ENCODE measurements at regions not wholly inside any gene's neighbourhood (a gene's known extent, or its start where the extent isn't known, plus 50 kb on each side); places are given as distances from the start of the nearest gene placed in this dataset.
A peak's percentile ranks its signal among the peaks of the same experiment; 100 is the strongest.

GRCh38 chr18:57921708-57922107 lies 118.6 kb upstream of the ATP8B1 start:
- 91% methylated on average over 4 of the region's 4 CpGs for WGBS
- H3K27ac ChIP-seq (ENCODE audit: low read depth): no peak overlapping the region
- no peaks in the 10 kb centered on the region for H3K36me3 ChIP-seq (ENCODE audit: insufficient read depth)
- no peak overlapping the region for H3K4me3 ChIP-seq (ENCODE audit: low read depth, low read length)
- peaks cover under 1% of the 10 kb centered on the region for H3K4me1 ChIP-seq (ENCODE audit: insufficient read depth)
- no peak for DNase-seq (ENCODE audit: extremely low spot score)

DNA sequence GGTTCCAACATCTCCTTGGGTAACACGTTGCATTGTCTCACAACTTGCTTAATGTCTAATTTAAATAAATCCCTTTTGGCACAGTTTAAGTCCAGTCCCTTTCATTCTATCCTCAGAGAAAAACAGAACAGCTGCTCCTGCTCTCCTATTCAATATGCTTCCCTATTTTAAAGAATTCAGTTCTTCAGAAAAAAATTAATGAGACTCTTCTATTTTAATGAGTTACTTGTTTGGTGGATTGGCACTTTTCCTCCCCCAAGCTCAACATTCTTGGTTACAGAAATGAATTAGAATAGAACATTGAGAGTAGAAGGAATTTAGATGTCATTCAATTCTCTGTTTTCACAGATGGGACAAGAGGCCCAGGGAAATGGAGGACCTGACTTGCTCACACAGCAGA lies 116.9 kb upstream of the ATP8B1 start:
- WGBS: 70% methylated on average over 1 of the region's 1 CpG
- H3K4me3 ChIP-seq (ENCODE audit: low read depth, low read length): no peak overlapping the region
- peaks cover 1% of the 10 kb centered on the region for H3K4me1 ChIP-seq (ENCODE audit: insufficient read depth)
- no peak overlapping the region for H3K27ac ChIP-seq (ENCODE audit: low read depth)
- H3K36me3 ChIP-seq (ENCODE audit: insufficient read depth): no peaks in the 10 kb centered on the region
- no peak for DNase-seq (ENCODE audit: extremely low spot score)

- H3K4me1 ChIP-seq (ENCODE audit: insufficient read depth): peaks cover 1% of the 10 kb centered on the region
- no peak for DNase-seq (ENCODE audit: extremely low spot score)
- WGBS: 89% methylated on average over 3 of the region's 3 CpGs
- no peak overlapping the region for H3K4me3 ChIP-seq (ENCODE audit: low read depth, low read length)
- no peaks in the 10 kb centered on the region for H3K36me3 ChIP-seq (ENCODE audit: insufficient read depth)
- H3K27ac ChIP-seq (ENCODE audit: low read depth): no peak overlapping the region
Measured at GRCh38 chr18:57918601-57919000, 115.5 kb upstream of the ATP8B1 start.

- no peak overlapping the region for H3K27ac ChIP-seq (ENCODE audit: low read depth)
- H3K36me3 ChIP-seq (ENCODE audit: insufficient read depth): no peaks in the 10 kb centered on the region
- H3K4me3 ChIP-seq (ENCODE audit: low read depth, low read length): no peak overlapping the region
- DNase-seq (ENCODE audit: extremely low spot score): no peak
- WGBS: 83% methylated on average over 3 of the region's 3 CpGs
- peaks cover 1% of the 10 kb centered on the region for H3K4me1 ChIP-seq (ENCODE audit: insufficient read depth)
Measured at GRCh38 chr18:57916684-57917083, 113.6 kb upstream of the ATP8B1 start.

DNA sequence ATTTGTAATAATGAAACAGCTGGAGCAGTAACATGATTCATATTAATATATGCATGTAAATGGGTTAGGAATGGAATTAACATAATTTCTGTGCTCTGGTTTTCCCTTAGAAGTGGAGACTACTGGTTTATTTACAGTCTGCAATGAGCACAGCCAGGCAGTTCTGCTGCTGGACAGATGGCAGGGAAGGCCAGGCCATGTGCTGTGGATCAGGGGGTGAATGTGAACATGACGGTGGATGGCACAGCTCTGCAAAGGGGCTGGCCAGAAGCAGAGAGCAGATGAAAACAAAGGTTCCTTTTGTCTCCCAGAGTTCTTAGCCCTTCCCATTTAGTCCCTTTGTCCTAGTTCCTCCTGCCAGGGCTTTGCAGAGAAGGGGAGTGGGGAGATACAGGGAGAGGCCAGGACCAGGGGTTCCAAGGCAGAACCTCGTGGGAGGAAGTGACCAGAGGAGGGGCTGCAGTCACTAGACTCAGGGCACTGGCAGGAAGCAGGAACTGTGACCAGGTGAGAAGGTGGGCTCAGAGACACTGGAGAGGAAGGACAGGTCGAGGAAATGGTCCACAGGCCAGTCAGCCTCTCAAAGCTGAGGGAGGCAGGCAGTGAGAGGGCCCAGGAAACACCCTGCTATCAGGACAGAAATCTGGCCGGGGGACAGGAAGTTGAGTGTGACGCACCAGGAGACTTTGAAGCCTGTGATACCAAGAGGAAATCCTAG lies 112.9 kb upstream of the ATP8B1 start:
- H3K27ac ChIP-seq (ENCODE audit: low read depth): peak overlapping the region; percentile 11
- DNase-seq (ENCODE audit: extremely low spot score): no peak
- WGBS: 40% methylated on average over 5 of the region's 5 CpGs
- no peak overlapping the region for H3K4me3 ChIP-seq (ENCODE audit: low read depth, low read length)
- H3K4me1 ChIP-seq (ENCODE audit: insufficient read depth): peaks cover 1% of the 10 kb centered on the region
- H3K36me3 ChIP-seq (ENCODE audit: insufficient read depth): no peaks in the 10 kb centered on the region

GRCh38 chr18:57915248-57915647 lies 112.1 kb upstream of the ATP8B1 start:
- Histone ChIP-seq H3K4me3 (ENCODE audit: low read depth, low read length) (no peak overlapping the region), H3K4me1 (ENCODE audit: insufficient read depth) (peaks cover 1% of the 10 kb centered on the region), H3K27ac (ENCODE audit: low read depth) (no peak overlapping the region), H3K36me3 (ENCODE audit: insufficient read depth) (no peaks in the 10 kb centered on the region)
- DNase-seq (ENCODE audit: extremely low spot score): no peak
- WGBS: 52% methylated on average over 2 of the region's 2 CpGs

GRCh38 chr18:57913686-57914085 lies 110.6 kb upstream of the ATP8B1 start:
- 83% methylated on average over 5 of the region's 5 CpGs for WGBS
- no peak overlapping the region for H3K27ac ChIP-seq (ENCODE audit: low read depth)

DNA sequence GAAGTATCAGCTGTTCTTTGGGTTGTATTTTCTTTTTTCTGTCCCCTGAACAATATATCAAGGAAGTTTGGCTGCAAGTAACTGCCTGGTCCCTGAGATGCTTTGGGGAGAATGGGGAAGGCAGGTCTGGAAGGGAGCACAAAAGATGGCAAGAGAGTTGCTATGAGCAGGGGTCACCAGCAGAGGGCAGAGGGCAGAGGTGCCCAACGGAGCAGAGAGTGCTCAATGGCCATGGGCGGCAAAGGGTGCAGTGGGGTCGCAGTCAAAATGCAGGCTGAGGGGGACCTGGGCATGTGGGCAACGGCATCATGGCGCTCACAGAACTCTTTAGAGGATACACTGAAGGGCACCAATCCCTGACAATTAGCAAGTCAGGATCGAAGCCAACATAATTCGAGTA lies 107.7 kb upstream of the ATP8B1 start:
- no peaks in the 10 kb centered on the region for H3K4me1 ChIP-seq (ENCODE audit: insufficient read depth)
- H3K4me3 ChIP-seq (ENCODE audit: low read depth, low read length): no peak overlapping the region
- WGBS: 86% methylated on average over 7 of the region's 7 CpGs
- DNase-seq (ENCODE audit: extremely low spot score): no peak
- no peaks in the 10 kb centered on the region for H3K36me3 ChIP-seq (ENCODE audit: insufficient read depth)
- no peak overlapping the region for H3K27ac ChIP-seq (ENCODE audit: low read depth)

More at GRCh38 chr18:57913686-57914085, 110.6 kb upstream of the ATP8B1 start:
- no peak for DNase-seq (ENCODE audit: extremely low spot score)
- Histone ChIP-seq H3K36me3 (ENCODE audit: insufficient read depth) (no peaks in the 10 kb centered on the region), H3K4me1 (ENCODE audit: insufficient read depth) (peaks cover 1% of the 10 kb centered on the region), H3K4me3 (ENCODE audit: low read depth, low read length) (no peak overlapping the region)

- WGBS: 81% methylated on average over 2 of the region's 2 CpGs
- H3K4me3 ChIP-seq (ENCODE audit: low read depth, low read length): no peak overlapping the region
- DNase-seq (ENCODE audit: extremely low spot score): no peak
- H3K36me3 ChIP-seq (ENCODE audit: insufficient read depth): no peaks in the 10 kb centered on the region
- no peak overlapping the region for H3K27ac ChIP-seq (ENCODE audit: low read depth)
- no peaks in the 10 kb centered on the region for H3K4me1 ChIP-seq (ENCODE audit: insufficient read depth)
Measured at GRCh38 chr18:57910134-57910533, 107.0 kb upstream of the ATP8B1 start.

DNA sequence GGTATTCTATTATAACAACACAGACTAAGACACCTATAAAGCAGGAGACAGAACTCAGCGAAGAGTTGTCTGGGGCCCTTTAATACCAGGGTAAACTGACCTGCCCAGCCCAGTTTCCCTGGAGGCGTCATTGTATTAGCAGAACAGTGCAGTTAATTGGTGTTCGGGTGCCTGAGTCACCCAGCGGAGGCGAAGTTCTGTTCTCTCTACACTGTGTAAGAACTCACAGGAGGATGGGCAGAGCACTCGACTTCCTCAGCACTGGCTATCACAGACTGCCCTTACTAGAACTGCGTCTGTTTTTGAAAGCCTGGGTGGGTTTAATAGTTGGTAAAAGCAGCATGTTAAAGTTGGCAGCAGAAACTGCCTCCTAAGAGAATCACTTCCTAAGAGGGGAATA lies 106.5 kb upstream of the ATP8B1 start:
- 72% methylated on average over 7 of the region's 7 CpGs for WGBS

DNA sequence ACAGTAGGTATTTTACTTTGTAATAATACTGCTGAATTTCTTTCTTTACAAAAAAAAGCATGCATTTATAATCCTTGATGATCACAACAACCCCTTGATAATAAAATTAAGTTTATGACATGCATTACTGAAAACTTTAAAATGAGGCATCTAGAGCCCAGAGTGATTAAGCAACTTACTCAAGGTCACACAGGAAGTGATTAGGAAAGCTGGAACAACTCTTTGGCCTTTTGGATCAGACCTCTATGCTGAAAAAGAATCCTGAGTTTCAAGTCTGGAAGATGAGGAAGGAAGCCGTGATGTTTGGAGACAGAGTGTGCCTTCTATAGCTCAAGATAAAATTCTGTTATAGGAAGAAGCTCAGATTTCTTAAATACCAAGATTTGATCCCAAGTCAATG lies 105.0 kb upstream of the ATP8B1 start:
- Histone ChIP-seq H3K27ac (ENCODE audit: low read depth) (no peak overlapping the region), H3K4me3 (ENCODE audit: low read depth, low read length) (no peak overlapping the region), H3K36me3 (ENCODE audit: insufficient read depth) (no peaks in the 10 kb centered on the region), H3K4me1 (ENCODE audit: insufficient read depth) (no peaks in the 10 kb centered on the region)
- DNase-seq (ENCODE audit: extremely low spot score): no peak
- WGBS: 71% methylated on average over 1 of the region's 1 CpG

More for the DNA sequence above, 106.5 kb upstream of the ATP8B1 start:
- H3K4me1 ChIP-seq (ENCODE audit: insufficient read depth): no peaks in the 10 kb centered on the region
- no peak overlapping the region for H3K4me3 ChIP-seq (ENCODE audit: low read depth, low read length)
- DNase-seq (ENCODE audit: extremely low spot score): no peak
- H3K36me3 ChIP-seq (ENCODE audit: insufficient read depth): no peaks in the 10 kb centered on the region
- no peak overlapping the region for H3K27ac ChIP-seq (ENCODE audit: low read depth)

DNA sequence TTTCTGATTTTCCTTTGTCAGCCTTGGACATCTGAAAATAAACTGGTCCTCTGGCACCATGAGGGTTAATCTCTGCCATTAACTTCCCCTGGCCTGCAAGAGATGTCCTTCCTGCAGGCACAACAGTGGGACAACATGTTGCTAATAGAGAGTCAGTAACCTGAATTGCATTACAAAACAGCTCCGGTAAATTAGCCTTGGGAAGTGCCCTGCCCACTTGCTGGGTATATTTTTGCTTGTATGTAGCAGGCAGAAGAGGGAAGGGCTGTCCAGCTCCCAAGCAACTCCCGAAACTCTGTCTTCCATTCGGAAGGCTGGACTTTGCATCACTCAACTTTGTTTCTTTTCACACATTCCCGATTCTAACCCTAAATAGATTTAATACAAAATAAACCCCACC lies 104.4 kb upstream of the ATP8B1 start:
- Histone ChIP-seq H3K36me3 (ENCODE audit: insufficient read depth) (no peaks in the 10 kb centered on the region), H3K4me3 (ENCODE audit: low read depth, low read length) (no peak overlapping the region), H3K27ac (ENCODE audit: low read depth) (no peak overlapping the region), H3K4me1 (ENCODE audit: insufficient read depth) (no peaks in the 10 kb centered on the region)
- WGBS: 73% methylated on average over 4 of the region's 4 CpGs
- no peak for DNase-seq (ENCODE audit: extremely low spot score)

DNA sequence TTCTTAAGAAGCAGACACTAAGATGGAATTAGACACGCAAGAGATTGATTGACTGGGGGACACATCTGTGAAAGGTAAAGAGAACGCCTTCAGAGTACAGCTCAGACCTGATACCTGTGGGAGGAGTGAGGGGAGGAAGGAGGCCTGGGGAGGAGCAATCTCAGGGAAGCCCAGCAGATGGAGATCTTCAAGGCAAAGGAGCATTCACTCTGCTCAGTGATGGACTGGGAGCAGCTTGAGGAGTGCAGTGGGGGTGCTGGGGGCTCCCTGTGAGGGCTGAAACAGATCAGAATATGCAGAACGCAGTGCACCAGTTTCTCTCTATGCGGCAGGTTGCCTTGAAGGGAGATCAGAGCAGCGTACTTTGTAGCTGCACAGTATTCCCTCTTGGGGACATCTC lies 103.7 kb upstream of the ATP8B1 start:
- no peaks in the 10 kb centered on the region for H3K36me3 ChIP-seq (ENCODE audit: insufficient read depth)
- DNase-seq (ENCODE audit: extremely low spot score): no peak
- no peak overlapping the region for H3K27ac ChIP-seq (ENCODE audit: low read depth)
- WGBS: 85% methylated on average over 5 of the region's 5 CpGs
- no peaks in the 10 kb centered on the region for H3K4me1 ChIP-seq (ENCODE audit: insufficient read depth)
- no peak overlapping the region for H3K4me3 ChIP-seq (ENCODE audit: low read depth, low read length)

DNA sequence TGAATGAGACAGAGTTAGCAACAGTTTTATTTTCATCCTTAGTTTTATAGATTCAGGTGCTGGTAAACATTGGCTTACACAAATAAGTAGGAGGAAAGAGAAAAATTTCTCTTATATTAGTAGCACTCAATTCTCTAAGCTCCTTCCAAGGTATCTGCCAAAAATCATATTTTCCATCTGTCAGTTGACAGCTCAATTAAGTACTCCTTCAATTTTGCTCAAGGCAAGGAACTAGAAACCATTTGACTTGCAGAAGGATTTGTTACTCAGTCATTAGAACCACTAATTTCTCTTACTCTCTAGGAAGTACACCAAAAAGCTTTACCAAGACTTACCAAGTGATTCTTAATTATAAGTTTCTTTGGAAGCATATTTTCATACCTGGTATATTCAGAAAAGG lies 101.4 kb upstream of the ATP8B1 start:
- H3K27ac ChIP-seq (ENCODE audit: low read depth): no peak overlapping the region
- H3K36me3 ChIP-seq (ENCODE audit: insufficient read depth): no peaks in the 10 kb centered on the region
- no peak overlapping the region for H3K4me3 ChIP-seq (ENCODE audit: low read depth, low read length)
- no peaks in the 10 kb centered on the region for H3K4me1 ChIP-seq (ENCODE audit: insufficient read depth)
- DNase-seq (ENCODE audit: extremely low spot score): no peak

DNA sequence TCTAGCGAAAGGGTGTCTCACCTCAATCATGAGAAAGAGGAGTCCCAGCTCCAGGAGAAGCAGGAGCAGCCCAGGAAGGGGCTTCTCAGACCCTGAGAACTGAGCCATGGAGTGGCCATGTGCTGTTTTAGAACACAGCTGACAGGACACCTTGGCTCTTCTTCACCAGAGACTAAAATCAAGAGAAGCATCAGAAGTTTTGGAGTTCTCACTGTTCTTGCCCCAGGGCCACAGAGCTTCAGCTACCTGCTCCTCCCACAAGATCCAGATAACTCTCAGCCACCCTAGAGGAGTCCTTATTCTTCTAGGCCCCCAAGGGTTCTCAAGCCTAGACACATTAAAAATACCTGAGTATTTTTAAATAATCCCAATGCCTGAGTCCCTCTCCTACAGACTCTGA lies 99.6 kb upstream of the ATP8B1 start:
- H3K27ac ChIP-seq (ENCODE audit: low read depth): no peak overlapping the region
- DNase-seq (ENCODE audit: extremely low spot score): no peak
- H3K4me1 ChIP-seq (ENCODE audit: insufficient read depth): no peaks in the 10 kb centered on the region
- no peaks in the 10 kb centered on the region for H3K36me3 ChIP-seq (ENCODE audit: insufficient read depth)
- H3K4me3 ChIP-seq (ENCODE audit: low read depth, low read length): no peak overlapping the region
- WGBS: 93% methylated on average over 1 of the region's 1 CpG
